Activated T-cell treated with anti-CD3 and anti-CD28 coated beads, Interleukin-2, amount 50 U/mL, for 72 hours (primary cell): ENCODE measurements at regions not wholly inside any gene's neighbourhood (a gene's known extent, or its start where the extent isn't known, plus 50 kb on each side); places are given as distances from the start of the nearest gene placed in this dataset.

Experiments used
- ATAC-seq, 2 donors: fragments of 150-1000 bp; cut with Tn5 transposase; replicated peaks in 1 of 2; 2 replicates each; pipeline ENCODE4 v1.10.0; 2021; ENCODE audit warnings: moderate library complexity in 2 of 2, mild to moderate bottlenecking in 1 of 2
- DNase-seq, 2 donors: peaks; one replicate each; pipeline ENCODE4 v3.0.0; 2021 to 2022; ENCODE audit warnings: mixed read lengths in 1 of 2
- H3K27ac Mint-ChIP-seq: one replicate; pipeline ENCODE4 v1.8.0; 2022; ENCODE audit warnings: mild to moderate bottlenecking, moderate library complexity, mixed read lengths
- H3K27me3 Mint-ChIP-seq: one replicate; pipeline ENCODE4 v1.8.0; 2022; ENCODE audit warnings: low read depth, mixed read lengths
- H3K36me3 Mint-ChIP-seq, 2 donors: one replicate each; pipeline ENCODE4 v1.8.0; 2022; ENCODE audit warnings: mixed read lengths in 2 of 2, mild to moderate bottlenecking in 1 of 2; ENCODE audit not compliant: insufficient read depth in 2 of 2
- H3K4me1 Mint-ChIP-seq: one replicate; pipeline ENCODE4 v1.8.0; 2022; ENCODE audit warnings: low read depth, mixed read lengths
- H3K4me3 Mint-ChIP-seq, 2 donors: one replicate each; pipeline ENCODE4 v1.8.0; 2022; ENCODE audit warnings: mild to moderate bottlenecking in 2 of 2, mixed read lengths in 2 of 2, moderate library complexity in 2 of 2
- H3K9me3 Mint-ChIP-seq, 2 donors: one replicate each; pipeline ENCODE4 v1.8.0; 2022; ENCODE audit warnings: mixed read lengths in 2 of 2

DNA sequence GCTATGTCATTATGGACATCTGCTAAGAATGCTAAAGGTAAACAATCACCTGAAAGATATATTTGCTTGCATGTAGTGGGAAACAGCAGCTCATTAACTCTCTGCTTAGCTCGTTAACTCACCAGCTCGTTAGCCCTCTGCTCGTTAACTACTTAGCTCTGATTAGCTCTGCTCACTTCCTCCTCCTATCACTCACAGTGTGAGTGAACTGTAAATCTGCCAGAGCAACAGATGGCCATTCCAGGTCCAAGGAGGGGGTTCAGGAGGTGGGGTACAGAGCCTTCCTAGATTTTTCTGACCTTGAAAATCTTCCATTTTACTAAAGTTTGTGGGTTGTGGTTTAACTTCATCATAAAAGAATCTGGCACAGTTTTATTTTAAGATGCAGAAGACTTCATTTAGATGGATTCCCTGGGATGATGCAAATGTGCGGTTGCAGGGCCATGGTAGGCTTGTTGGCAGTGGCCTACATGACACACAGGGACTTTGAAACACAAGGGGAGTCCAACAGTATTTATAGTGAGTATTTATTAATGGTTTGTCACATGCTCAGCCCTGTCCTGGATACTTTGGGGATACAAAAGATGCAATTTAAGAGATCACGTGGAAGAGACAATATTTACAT is 1633.7 kb upstream of the CELF4 start:
- DNase-seq = no peak
- Mint-ChIP-seq H3K4me1 (no peaks in the 10 kb centered on the region), H3K27ac (no peak overlapping the region), H3K36me3 (no peaks in the 10 kb centered on the region), H3K27me3 (no peaks in the 10 kb centered on the region), H3K4me3 (no peak overlapping the region), H3K9me3 (peaks cover 8 to 19% of the 10 kb centered on the region in 2 donors)
- no peak for ATAC-seq

GRCh38 chr18:39198376-39198775 is 1632.8 kb upstream of the CELF4 start:
- Mint-ChIP-seq H3K27me3 (no peaks in the 10 kb centered on the region), H3K4me1 (no peaks in the 10 kb centered on the region), H3K9me3 (peaks cover 6 to 19% of the 10 kb centered on the region in 2 donors), H3K27ac (no peak overlapping the region), H3K36me3 (no peaks in the 10 kb centered on the region), H3K4me3 (no peak overlapping the region)
- no peak for DNase-seq
- ATAC-seq = no peak

GRCh38 chr18:39191931-39192330 is 1626.3 kb upstream of the CELF4 start:
- Mint-ChIP-seq H3K36me3 (no peaks in the 10 kb centered on the region), H3K27me3 (no peaks in the 10 kb centered on the region), H3K27ac (no peak overlapping the region), H3K4me3 (no peak overlapping the region), H3K4me1 (no peaks in the 10 kb centered on the region), H3K9me3 (peaks cover 3 to 6% of the 10 kb centered on the region in 2 donors)
- DNase-seq (no peak), ATAC-seq (no peak)

GRCh38 chr18:39191058-39191457 is 1625.5 kb upstream of the CELF4 start:
- Mint-ChIP-seq H3K4me1 (no peaks in the 10 kb centered on the region), H3K27me3 (no peaks in the 10 kb centered on the region), H3K9me3 (peaks cover 3 to 4% of the 10 kb centered on the region in 2 donors), H3K27ac (no peak overlapping the region), H3K4me3 (no peak overlapping the region), H3K36me3 (no peaks in the 10 kb centered on the region)
- ATAC-seq (no peak), DNase-seq (no peak)

- ATAC-seq (no peak), DNase-seq (no peak)
- Mint-ChIP-seq H3K9me3 (peaks cover 2% of the 10 kb centered on the region in 2 donors), H3K4me1 (no peaks in the 10 kb centered on the region), H3K27me3 (no peaks in the 10 kb centered on the region), H3K4me3 (no peak overlapping the region), H3K36me3 (no peaks in the 10 kb centered on the region), H3K27ac (no peak overlapping the region)
These were observed 1624.9 kb upstream of the CELF4 start for GRCh38 chr18:39190508-39190907.

DNA sequence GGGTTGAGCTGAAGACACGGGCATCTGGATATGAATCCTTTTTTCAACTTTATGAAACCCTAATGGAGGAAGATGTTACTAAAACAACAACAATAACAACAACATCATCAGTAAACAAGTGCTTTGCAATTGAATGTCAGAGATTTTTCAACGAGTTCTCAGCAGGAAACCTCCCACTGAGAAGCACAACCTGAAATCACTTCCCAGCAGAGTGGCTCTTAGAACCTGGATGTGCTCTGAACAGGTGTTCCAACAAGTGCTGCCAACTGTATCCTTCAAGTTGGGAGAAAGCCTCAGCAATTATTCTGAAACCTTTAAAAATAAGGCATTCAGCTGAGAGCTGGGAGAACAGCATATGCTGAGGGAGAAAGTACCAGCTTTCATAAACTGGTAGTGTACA is 1622.7 kb upstream of the CELF4 start:
- no peak overlapping the region for H3K4me3 Mint-ChIP-seq
- ATAC-seq (no peak), DNase-seq (no peak)
- peaks cover 2% of the 10 kb centered on the region in 2 donors for H3K9me3 Mint-ChIP-seq
- no peaks in the 10 kb centered on the region for H3K36me3 Mint-ChIP-seq
- H3K27me3 Mint-ChIP-seq = no peaks in the 10 kb centered on the region
- H3K27ac Mint-ChIP-seq = no peak overlapping the region
- H3K4me1 Mint-ChIP-seq = no peaks in the 10 kb centered on the region

- no peaks in the 10 kb centered on the region for H3K4me1 Mint-ChIP-seq
- DNase-seq (no peak), ATAC-seq (no peak)
- H3K27me3 Mint-ChIP-seq = no peaks in the 10 kb centered on the region
- no peak overlapping the region for H3K27ac Mint-ChIP-seq
- H3K9me3 Mint-ChIP-seq = peaks cover 2% of the 10 kb centered on the region in 2 donors
- H3K4me3 Mint-ChIP-seq = no peak overlapping the region
- H3K36me3 Mint-ChIP-seq = no peaks in the 10 kb centered on the region
These were observed 1620.4 kb upstream of the CELF4 start for GRCh38 chr18:39186008-39186407.

DNA sequence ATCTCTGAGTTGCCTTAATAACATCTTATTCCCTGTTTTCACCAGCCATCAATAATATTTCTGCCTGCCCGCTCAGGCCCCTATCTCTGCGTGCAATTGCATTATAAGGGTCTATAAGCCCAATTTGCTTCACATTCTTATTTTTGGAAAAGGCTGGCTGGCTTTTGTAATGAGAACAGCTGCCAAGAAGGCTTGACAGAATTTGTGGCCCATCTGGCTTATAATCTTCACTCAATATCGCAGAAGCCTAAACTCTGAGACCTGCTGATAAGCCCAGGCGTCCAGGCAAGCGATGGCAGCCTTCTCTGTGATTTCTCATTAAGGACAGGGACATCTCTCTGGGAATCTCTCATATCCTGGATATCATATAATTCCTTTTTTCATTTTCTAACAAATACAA is 1618.6 kb upstream of the CELF4 start:
- no peaks in the 10 kb centered on the region for H3K36me3 Mint-ChIP-seq
- no peaks in the 10 kb centered on the region for H3K27me3 Mint-ChIP-seq
- DNase-seq (no peak), ATAC-seq (no peak)
- no peak overlapping the region for H3K27ac Mint-ChIP-seq
- no peaks in the 10 kb centered on the region for H3K4me1 Mint-ChIP-seq
- peaks cover 3 to 4% of the 10 kb centered on the region in 2 donors for H3K9me3 Mint-ChIP-seq
- no peak overlapping the region for H3K4me3 Mint-ChIP-seq

DNA sequence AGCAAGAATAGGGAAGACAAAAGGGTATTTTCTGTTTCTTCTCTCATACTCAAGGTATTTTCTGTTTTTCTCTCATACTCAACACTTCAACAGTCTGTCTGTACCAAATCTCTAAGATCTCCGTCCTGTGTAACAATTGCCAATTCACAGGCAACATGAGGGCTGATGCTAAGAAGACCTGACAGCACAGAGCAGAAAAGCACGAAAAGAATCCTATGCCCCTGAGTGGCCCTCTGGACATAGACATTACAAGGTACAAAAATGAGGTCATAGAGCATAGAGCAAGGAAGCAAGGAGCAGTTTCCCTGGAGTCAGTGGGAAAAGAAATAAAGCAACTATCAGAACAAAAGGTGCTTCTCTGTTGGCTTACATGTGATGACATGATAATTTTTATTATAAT is 1612.6 kb upstream of the CELF4 start:
- Mint-ChIP-seq H3K9me3 (peaks cover 1 to 7% of the 10 kb centered on the region in 2 donors), H3K36me3 (no peaks in the 10 kb centered on the region), H3K4me1 (no peaks in the 10 kb centered on the region), H3K4me3 (no peak overlapping the region), H3K27me3 (no peaks in the 10 kb centered on the region), H3K27ac (no peak overlapping the region)
- DNase-seq (no peak), ATAC-seq (no peak)

- H3K27me3 Mint-ChIP-seq = no peaks in the 10 kb centered on the region
- H3K36me3 Mint-ChIP-seq = no peaks in the 10 kb centered on the region
- peaks cover 0 to 10% of the 10 kb centered on the region in 2 donors for H3K9me3 Mint-ChIP-seq
- no peaks in the 10 kb centered on the region for H3K4me1 Mint-ChIP-seq
- H3K4me3 Mint-ChIP-seq = no peak overlapping the region
- H3K27ac Mint-ChIP-seq = no peak overlapping the region
- DNase-seq = no peak
- ATAC-seq = no peak
These were observed 1607.3 kb upstream of the CELF4 start for GRCh38 chr18:39172695-39173421.

GRCh38 chr18:39168723-39169122 is 1603.1 kb upstream of the CELF4 start:
- ATAC-seq (no peak), DNase-seq (no peak)
- Mint-ChIP-seq H3K4me1 (no peaks in the 10 kb centered on the region), H3K27ac (no peak overlapping the region), H3K4me3 (no peak overlapping the region), H3K27me3 (no peaks in the 10 kb centered on the region), H3K9me3 (peaks cover 2 to 11% of the 10 kb centered on the region in 2 donors), H3K36me3 (no peaks in the 10 kb centered on the region)

- no peak overlapping the region for H3K27ac Mint-ChIP-seq
- H3K4me3 Mint-ChIP-seq = no peak overlapping the region
- ATAC-seq (no peak), DNase-seq (no peak)
- no peaks in the 10 kb centered on the region for H3K27me3 Mint-ChIP-seq
- H3K36me3 Mint-ChIP-seq = no peaks in the 10 kb centered on the region
- H3K9me3 Mint-ChIP-seq = peaks cover 2 to 11% of the 10 kb centered on the region in 2 donors
- no peaks in the 10 kb centered on the region for H3K4me1 Mint-ChIP-seq
These were observed 1602.4 kb upstream of the CELF4 start for GRCh38 chr18:39167990-39168389.

DNA sequence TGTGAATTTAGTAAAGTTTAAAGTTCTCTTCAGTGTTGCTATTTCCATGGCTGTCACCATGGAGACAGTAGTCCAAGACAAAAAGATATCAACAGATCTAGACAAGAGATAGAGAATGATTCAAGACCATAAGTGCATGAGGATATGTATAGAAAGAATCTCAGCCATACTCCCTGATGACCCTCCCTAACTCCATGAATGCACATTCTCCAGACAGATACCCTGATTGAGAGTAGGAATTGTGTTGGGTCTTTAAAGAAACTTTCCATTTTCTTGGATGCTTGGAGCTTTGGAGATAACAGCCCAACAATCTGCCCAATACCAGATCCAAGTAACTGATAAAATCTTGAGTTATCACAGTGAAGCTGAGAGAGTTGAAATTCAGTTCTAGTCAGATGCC is 1601.2 kb upstream of the CELF4 start:
- ATAC-seq = no peak
- Mint-ChIP-seq H3K4me1 (no peaks in the 10 kb centered on the region), H3K27me3 (no peaks in the 10 kb centered on the region), H3K4me3 (no peak overlapping the region), H3K27ac (no peak overlapping the region), H3K36me3 (no peaks in the 10 kb centered on the region), H3K9me3 (peaks cover 2 to 11% of the 10 kb centered on the region in 2 donors)
- DNase-seq = no peak
